ENCODE measurements at regions not wholly inside any gene's neighbourhood (a gene's known extent, or its start where the extent isn't known, plus 50 kb on each side); places are given as distances from the start of the nearest gene placed in this dataset.

- H3K9me3 ChIP-seq (ENCODE audit: severe bottlenecking) = no peaks in the 10 kb centered on the region
Observed at GRCh38 chr2:65866148-65866547, 433.7 kb upstream of the SPRED2 start.

GRCh38 chr2:65864619-65865018 lies 432.2 kb upstream of the SPRED2 start:
- Histone ChIP-seq H3K36me3 (ENCODE audit: low read depth) (no peaks in the 10 kb centered on the region), H3K4me1 (ENCODE audit: insufficient read depth, poor library complexity, severe bottlenecking) (no peaks in the 10 kb centered on the region), H3K27ac (ENCODE audit: poor library complexity, severe bottlenecking) (no peak overlapping the region), H3K4me3 (ENCODE audit: severe bottlenecking) (no peak overlapping the region), H3K9me3 (ENCODE audit: severe bottlenecking) (no peaks in the 10 kb centered on the region), H3K27me3 (ENCODE audit: insufficient read depth, poor library complexity, severe bottlenecking) (peaks cover 4% of the 10 kb centered on the region)
- no peak for TF ChIP-seq CTCF (IDR thresholded peaks at IDR 0.05; ENCODE audit: poor library complexity, severe bottlenecking)
- ATAC-seq (ENCODE audit: low read depth) (no peak), DNase-seq (ENCODE audit: low spot score) (no peak)

More at GRCh38 chr2:65866148-65866547, 433.7 kb upstream of the SPRED2 start:
- DNase-seq (ENCODE audit: low spot score) (no peak), ATAC-seq (ENCODE audit: low read depth) (no peak)
- Histone ChIP-seq H3K4me3 (ENCODE audit: severe bottlenecking) (no peak overlapping the region), H3K27ac (ENCODE audit: poor library complexity, severe bottlenecking) (no peak overlapping the region), H3K36me3 (ENCODE audit: low read depth) (no peaks in the 10 kb centered on the region), H3K4me1 (ENCODE audit: insufficient read depth, poor library complexity, severe bottlenecking) (no peaks in the 10 kb centered on the region), H3K27me3 (ENCODE audit: insufficient read depth, poor library complexity, severe bottlenecking) (peaks cover 4% of the 10 kb centered on the region)
- TF ChIP-seq CTCF (IDR thresholded peaks at IDR 0.05; ENCODE audit: poor library complexity, severe bottlenecking) = no peak

- Histone ChIP-seq H3K36me3 (ENCODE audit: low read depth) (no peaks in the 10 kb centered on the region), H3K27me3 (ENCODE audit: insufficient read depth, poor library complexity, severe bottlenecking) (peaks cover 4% of the 10 kb centered on the region), H3K9me3 (ENCODE audit: severe bottlenecking) (no peaks in the 10 kb centered on the region), H3K4me3 (ENCODE audit: severe bottlenecking) (no peak overlapping the region), H3K27ac (ENCODE audit: poor library complexity, severe bottlenecking) (no peak overlapping the region), H3K4me1 (ENCODE audit: insufficient read depth, poor library complexity, severe bottlenecking) (no peaks in the 10 kb centered on the region)
- ATAC-seq (ENCODE audit: low read depth) (no peak), DNase-seq (ENCODE audit: low spot score) (no peak)
- TF ChIP-seq CTCF (IDR thresholded peaks at IDR 0.05; ENCODE audit: poor library complexity, severe bottlenecking) = no peak
Observed at GRCh38 chr2:65863713-65864112, 431.3 kb upstream of the SPRED2 start.

GRCh38 chr2:65856928-65857327 lies 424.5 kb upstream of the SPRED2 start:
- no peak for TF ChIP-seq CTCF (IDR thresholded peaks at IDR 0.05; ENCODE audit: poor library complexity, severe bottlenecking)
- H3K9me3 ChIP-seq (ENCODE audit: severe bottlenecking) = no peaks in the 10 kb centered on the region
- DNase-seq (ENCODE audit: low spot score) = no peak
- no peak overlapping the region for H3K27ac ChIP-seq (ENCODE audit: poor library complexity, severe bottlenecking)
- no peak overlapping the region for H3K4me3 ChIP-seq (ENCODE audit: severe bottlenecking)
- H3K4me1 ChIP-seq (ENCODE audit: insufficient read depth, poor library complexity, severe bottlenecking) = no peaks in the 10 kb centered on the region
- H3K36me3 ChIP-seq (ENCODE audit: low read depth) = no peaks in the 10 kb centered on the region
- no peak for ATAC-seq (ENCODE audit: low read depth)
- H3K27me3 ChIP-seq (ENCODE audit: insufficient read depth, poor library complexity, severe bottlenecking) = no peaks in the 10 kb centered on the region

- H3K27ac ChIP-seq (ENCODE audit: poor library complexity, severe bottlenecking) = no peak overlapping the region
- ATAC-seq (ENCODE audit: low read depth) (no peak), DNase-seq (ENCODE audit: low spot score) (no peak)
- no peaks in the 10 kb centered on the region for H3K9me3 ChIP-seq (ENCODE audit: severe bottlenecking)
- H3K27me3 ChIP-seq (ENCODE audit: insufficient read depth, poor library complexity, severe bottlenecking) = no peaks in the 10 kb centered on the region
- H3K36me3 ChIP-seq (ENCODE audit: low read depth) = no peaks in the 10 kb centered on the region
- no peak overlapping the region for H3K4me3 ChIP-seq (ENCODE audit: severe bottlenecking)
- H3K4me1 ChIP-seq (ENCODE audit: insufficient read depth, poor library complexity, severe bottlenecking) = no peaks in the 10 kb centered on the region
- no peak for TF ChIP-seq CTCF (IDR thresholded peaks at IDR 0.05; ENCODE audit: poor library complexity, severe bottlenecking)
Observed at GRCh38 chr2:65856423-65856822, 424.0 kb upstream of the SPRED2 start.

Measured in RWPE2 (cell line).